ENCODE measurements at regions not wholly inside any gene's neighbourhood (a gene's known extent, or its start where the extent isn't known, plus 50 kb on each side); places are given as distances from the start of the nearest gene placed in this dataset.
"Not testable (repeated sequence)": the region's sequence is repeated elsewhere in the genome, so short reads cannot be mapped to it uniquely, and the experiment has no call there.

DNA sequence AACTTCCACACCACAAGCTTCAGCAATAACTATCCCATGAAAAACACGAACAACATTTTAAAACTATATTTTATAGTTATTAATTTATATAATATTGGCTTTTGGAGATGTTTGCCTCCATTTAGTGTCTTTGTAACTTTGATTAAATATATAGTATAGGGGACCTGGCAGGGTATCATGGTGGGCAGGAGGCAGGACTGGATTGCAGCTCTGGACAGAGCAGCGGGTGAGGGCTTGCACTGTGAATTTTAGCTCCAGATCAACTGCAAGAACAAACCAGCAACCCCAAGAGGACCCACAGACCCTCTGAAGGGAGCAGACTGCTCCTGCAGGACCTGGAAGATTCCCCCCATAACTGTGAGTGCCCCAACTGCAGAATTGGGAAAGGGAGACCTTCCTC lies 777.9 kb downstream of the KCNJ2 start:
- H3K4me1 Mint-ChIP-seq, result no peaks in the 10 kb centered on the region
- Histone ChIP-seq H3K9ac (ENCODE audit: low read length) (no peak overlapping the region), H3K27me3 (replicated peaks in 1 of 4; ENCODE audit: control extremely low read depth in 1 of 4, control insufficient read depth in 3 of 4, insufficient read depth in 4 of 4, low read length in 3 of 4) (no peaks in the 10 kb centered on the region), H3K4me3 (ENCODE audit: control extremely low read depth in 1 of 5, extremely low read depth in 1 of 5, insufficient read depth in 1 of 5, low read depth in 2 of 5, low read length in 4 of 5) (no peak overlapping the region), H2AFZ (ENCODE audit: insufficient read depth, low read depth, low read length, poor library complexity, severe bottlenecking) (no peak overlapping the region), H3K4me2 (replicated peaks; ENCODE audit: low read depth, low read length, poor library complexity, severe bottlenecking) (no peak overlapping the region), H3K4me1 (ENCODE audit: control insufficient read depth in 2 of 2, insufficient read depth in 2 of 2, low read length in 2 of 2) (no peaks in the 10 kb centered on the region), H3K27ac (ENCODE audit: low read length in 2 of 2) (no peak overlapping the region), H4K20me1 (ENCODE audit: control insufficient read depth, insufficient read depth, low read length, poor library complexity, severe bottlenecking) (no peaks in the 10 kb centered on the region), H3K36me3 (replicated peaks in 1 of 2; ENCODE audit: control extremely low read depth in 1 of 2, control insufficient read depth in 1 of 2, extremely low read depth in 1 of 2, insufficient read depth in 2 of 2, low read length in 1 of 2) (no peaks in the 10 kb centered on the region), H3K9me3 (ENCODE audit: control extremely low read depth in 1 of 3, control insufficient read depth in 2 of 3, insufficient read depth in 1 of 3, low read length in 2 of 3) (peaks cover 0 to 11% (median 3%) of the 10 kb centered on the region in 3 donors), H3K79me2 (ENCODE audit: control insufficient read depth, insufficient read depth, low read length) (no peaks in the 10 kb centered on the region)
- TF ChIP-seq, protein P1, sequence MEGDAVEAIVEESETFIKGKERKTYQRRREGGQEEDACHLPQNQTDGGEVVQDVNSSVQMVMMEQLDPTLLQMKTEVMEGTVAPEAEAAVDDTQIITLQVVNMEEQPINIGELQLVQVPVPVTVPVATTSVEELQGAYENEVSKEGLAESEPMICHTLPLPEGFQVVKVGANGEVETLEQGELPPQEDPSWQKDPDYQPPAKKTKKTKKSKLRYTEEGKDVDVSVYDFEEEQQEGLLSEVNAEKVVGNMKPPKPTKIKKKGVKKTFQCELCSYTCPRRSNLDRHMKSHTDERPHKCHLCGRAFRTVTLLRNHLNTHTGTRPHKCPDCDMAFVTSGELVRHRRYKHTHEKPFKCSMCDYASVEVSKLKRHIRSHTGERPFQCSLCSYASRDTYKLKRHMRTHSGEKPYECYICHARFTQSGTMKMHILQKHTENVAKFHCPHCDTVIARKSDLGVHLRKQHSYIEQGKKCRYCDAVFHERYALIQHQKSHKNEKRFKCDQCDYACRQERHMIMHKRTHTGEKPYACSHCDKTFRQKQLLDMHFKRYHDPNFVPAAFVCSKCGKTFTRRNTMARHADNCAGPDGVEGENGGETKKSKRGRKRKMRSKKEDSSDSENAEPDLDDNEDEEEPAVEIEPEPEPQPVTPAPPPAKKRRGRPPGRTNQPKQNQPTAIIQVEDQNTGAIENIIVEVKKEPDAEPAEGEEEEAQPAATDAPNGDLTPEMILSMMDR (IDR thresholded peaks at IDR 0.05), result no peak
- TF ChIP-seq EZH2 (IDR thresholded peaks at IDR 0.05; ENCODE audit: borderline replicate concordance, insufficient read depth, low read depth, low read length, poor library complexity, severe bottlenecking), result no peak
- no peak overlapping the region for H3K27ac Mint-ChIP-seq
- 100% methylated on average over 1 of the region's 2 CpGs for WGBS (ENCODE audit: insufficient coverage)
- DNase-seq (no peak), ATAC-seq (ENCODE audit: low read depth) (no peak)
- ChIA-PET CTCF (no interaction called here), POLR2A (no interaction called here)
- intact Hi-C loops (cut with micrococcal nuclease), result no loop called here
- no peaks in the 10 kb centered on the region for H3K27me3 Mint-ChIP-seq
- peaks cover 3% of the 10 kb centered on the region for H3K9me3 Mint-ChIP-seq (ENCODE audit: insufficient read depth)
- no peak overlapping the region for H3K4me3 Mint-ChIP-seq

DNA sequence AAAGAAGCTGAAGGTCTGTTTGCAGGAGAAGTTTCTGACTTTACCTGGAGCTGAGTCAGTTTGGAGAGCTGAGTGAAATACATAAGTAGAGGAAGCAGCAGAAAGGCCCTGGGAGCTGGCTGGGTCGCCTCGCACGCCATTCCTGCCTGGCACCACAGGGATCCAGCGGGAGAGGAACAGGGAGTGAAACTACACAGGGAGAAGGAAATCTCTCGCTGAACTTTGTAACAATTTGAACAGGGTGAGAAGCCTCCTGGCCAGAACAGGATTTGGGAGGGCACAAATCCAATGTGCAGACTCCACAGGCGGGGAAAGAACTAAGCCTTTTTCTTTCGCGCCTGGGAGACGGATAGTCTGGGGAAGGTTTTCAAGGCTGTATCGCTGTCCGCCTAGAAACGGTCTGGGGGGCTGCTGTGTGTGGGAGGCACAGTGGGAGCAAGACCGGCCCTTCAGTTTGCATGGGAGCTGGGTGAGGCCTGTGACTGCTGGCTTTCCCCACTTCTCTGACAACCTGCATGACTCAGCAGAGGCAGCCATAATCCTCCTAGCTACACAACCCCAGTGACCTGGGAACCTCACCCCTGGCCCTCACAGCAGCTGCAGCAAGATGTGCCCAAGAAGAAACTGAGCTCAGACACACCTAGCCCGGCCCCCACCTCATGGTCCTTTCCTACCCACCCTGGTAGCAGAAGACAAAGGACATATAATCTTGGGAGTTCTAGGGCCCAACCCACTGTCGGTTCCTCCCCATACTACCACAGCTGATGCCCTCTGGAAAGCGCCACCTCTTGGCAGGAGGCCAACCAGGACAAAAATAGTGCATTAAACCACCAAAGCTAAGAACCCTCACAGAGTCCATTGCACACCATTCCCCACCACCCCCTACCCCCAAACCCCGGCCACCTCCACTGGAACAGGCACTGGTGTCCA lies 778.6 kb downstream of the KCNJ2 start:
- 94% methylated on average over 9 of the region's 17 CpGs for WGBS (ENCODE audit: insufficient coverage)
- Mint-ChIP-seq H3K27ac (no peak overlapping the region), H3K4me3 (no peak overlapping the region), H3K27me3 (no peaks in the 10 kb centered on the region), H3K9me3 (ENCODE audit: insufficient read depth) (peaks cover 7% of the 10 kb centered on the region), H3K4me1 (no peaks in the 10 kb centered on the region)
- ATAC-seq (ENCODE audit: low read depth), result no peak
- intact Hi-C loops (cut with micrococcal nuclease), result no loop called here
- Histone ChIP-seq H3K27me3 (replicated peaks in 1 of 4; ENCODE audit: control extremely low read depth in 1 of 4, control insufficient read depth in 3 of 4, insufficient read depth in 4 of 4, low read length in 3 of 4) (no peaks in the 10 kb centered on the region), H2AFZ (ENCODE audit: insufficient read depth, low read depth, low read length, poor library complexity, severe bottlenecking) (no peak overlapping the region), H3K79me2 (ENCODE audit: control insufficient read depth, insufficient read depth, low read length) (no peaks in the 10 kb centered on the region), H3K4me1 (ENCODE audit: control insufficient read depth in 2 of 2, insufficient read depth in 2 of 2, low read length in 2 of 2) (no peaks in the 10 kb centered on the region), H3K4me2 (replicated peaks; ENCODE audit: low read depth, low read length, poor library complexity, severe bottlenecking) (no peak overlapping the region), H4K20me1 (ENCODE audit: control insufficient read depth, insufficient read depth, low read length, poor library complexity, severe bottlenecking) (no peaks in the 10 kb centered on the region), H3K9ac (ENCODE audit: low read length) (no peak overlapping the region), H3K9me3 (ENCODE audit: control extremely low read depth in 1 of 3, control insufficient read depth in 2 of 3, insufficient read depth in 1 of 3, low read length in 2 of 3) (peaks cover 0 to 11% (median 2%) of the 10 kb centered on the region in 3 donors), H3K36me3 (replicated peaks in 1 of 2; ENCODE audit: control extremely low read depth in 1 of 2, control insufficient read depth in 1 of 2, extremely low read depth in 1 of 2, insufficient read depth in 2 of 2, low read length in 1 of 2) (no peaks in the 10 kb centered on the region), H3K4me3 (ENCODE audit: control extremely low read depth in 1 of 5, extremely low read depth in 1 of 5, insufficient read depth in 1 of 5, low read depth in 2 of 5, low read length in 4 of 5) (no peak overlapping the region), H3K27ac (ENCODE audit: low read length in 2 of 2) (no peak overlapping the region)
- TF ChIP-seq EZH2 (IDR thresholded peaks at IDR 0.05; ENCODE audit: borderline replicate concordance, insufficient read depth, low read depth, low read length, poor library complexity, severe bottlenecking), result no peak
- TF ChIP-seq, protein P1 (IDR thresholded peaks at IDR 0.05), result no peak
- DNase-seq, result no peak
- ChIA-PET CTCF (no interaction called here), POLR2A (no interaction called here)

DNA sequence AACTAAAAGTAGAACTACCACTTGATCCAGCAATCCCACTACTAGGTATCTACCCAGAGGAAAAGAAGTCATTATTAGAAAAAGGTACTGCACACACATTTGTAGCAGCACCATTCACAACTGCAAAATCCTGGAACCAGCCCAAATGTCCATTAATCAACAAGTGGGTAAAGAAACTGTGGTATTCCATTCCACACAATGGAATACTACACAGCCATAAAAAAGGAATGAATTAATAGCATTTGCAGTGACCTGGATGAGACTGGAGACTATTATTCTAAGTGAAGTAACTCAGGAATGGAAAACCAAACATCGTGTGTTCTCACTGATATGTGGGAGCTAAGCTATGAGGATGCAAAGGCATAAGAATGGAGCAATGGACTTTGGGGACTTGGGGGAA lies 783.8 kb downstream of the KCNJ2 start:
- POLR2A ChIA-PET; H3K27ac Mint-ChIP-seq; H3K36me3 ChIP-seq (replicated peaks in 1 of 2; ENCODE audit: control extremely low read depth in 1 of 2, control insufficient read depth in 1 of 2, extremely low read depth in 1 of 2, insufficient read depth in 2 of 2, low read length in 1 of 2); H3K4me3 Mint-ChIP-seq; H4K20me1 ChIP-seq (ENCODE audit: control insufficient read depth, insufficient read depth, low read length, poor library complexity, severe bottlenecking); H3K27me3 ChIP-seq (replicated peaks in 1 of 4; ENCODE audit: control extremely low read depth in 1 of 4, control insufficient read depth in 3 of 4, insufficient read depth in 4 of 4, low read length in 3 of 4); H3K4me1 ChIP-seq (ENCODE audit: control insufficient read depth in 2 of 2, insufficient read depth in 2 of 2, low read length in 2 of 2); H3K27me3 Mint-ChIP-seq; H3K4me1 Mint-ChIP-seq; H3K27ac ChIP-seq (ENCODE audit: low read length in 2 of 2); H2AFZ ChIP-seq (ENCODE audit: insufficient read depth, low read depth, low read length, poor library complexity, severe bottlenecking); ATAC-seq (ENCODE audit: low read depth); H3K79me2 ChIP-seq (ENCODE audit: control insufficient read depth, insufficient read depth, low read length); H3K9me3 ChIP-seq (ENCODE audit: control extremely low read depth in 1 of 3, control insufficient read depth in 2 of 3, insufficient read depth in 1 of 3, low read length in 2 of 3); intact Hi-C loops (cut with micrococcal nuclease); DNase-seq; H3K4me3 ChIP-seq (ENCODE audit: control extremely low read depth in 1 of 5, extremely low read depth in 1 of 5, insufficient read depth in 1 of 5, low read depth in 2 of 5, low read length in 4 of 5); CTCF ChIA-PET; H3K9me3 Mint-ChIP-seq (ENCODE audit: insufficient read depth); H3K9ac ChIP-seq (ENCODE audit: low read length); H3K4me2 ChIP-seq (replicated peaks; ENCODE audit: low read depth, low read length, poor library complexity, severe bottlenecking): not testable (repeated sequence)
- WGBS (ENCODE audit: insufficient coverage), result no CpG with 5 or more reads among the region's 1 CpG

All from B cell (primary cell).